HEK293 (cell line): ENCODE measurements at regions not wholly inside any gene's neighbourhood (a gene's known extent, or its start where the extent isn't known, plus 50 kb on each side); places are given as distances from the start of the nearest gene placed in this dataset.
"Not testable (repeated sequence)": the region's sequence is repeated elsewhere in the genome, so short reads cannot be mapped to it uniquely, and the experiment has no call there.

Experiments
- CTCF ChIA-PET: fragments of 350-600 bp; formaldehyde crosslinking; extraction: SDS; loops from one replicate; lab custom pipeline; 2021; ENCODE audit warnings: antibody characterized with exemption; lab: Yijun Ruan, JAX
- POLR2A ChIA-PET: fragments of 300-600 bp; formaldehyde crosslinking; extraction: SDS; loops from one replicate; lab custom pipeline; 2020; ENCODE audit warnings: antibody characterized with exemption, inconsistent platforms; lab: Yijun Ruan, JAX
- H3K27ac ChIP-seq: fragments of 200-500 bp; sonication (Bioruptor generic); 2 replicates; pipeline ENCODE4 v1.5.1; 2014; ENCODE audit warnings: low read depth, low read length, control low read depth, inconsistent platforms; ENCODE audit errors: extremely low read depth
- H3K36me3 ChIP-seq, 2 experiments: fragments of 200-500 bp in 1 of 2; sonication (Bioruptor generic) in 1 of 2; 1 replicate in 1 of 2; 2 replicates in 1 of 2; pipeline ENCODE4 v1.5.1; 2014 to 2017; ENCODE audit warnings: inconsistent platforms in 2 of 2, low read length in 2 of 2; ENCODE audit not compliant: control insufficient read depth in 2 of 2, insufficient read depth in 1 of 2
- H3K4me1 ChIP-seq: fragments of 200-500 bp; sonication (Bioruptor generic); 2 replicates; pipeline ENCODE4 v1.5.1; 2014; ENCODE audit warnings: mild to moderate bottlenecking, low read length, inconsistent platforms; ENCODE audit not compliant: control insufficient read depth, insufficient read depth
- H3K4me3 ChIP-seq: 2 replicates; pipeline ENCODE4 v1.5.1; 2011; ENCODE audit warnings: low read depth, mild to moderate bottlenecking, control low read depth, low read length, moderate library complexity
- H3K9me3 ChIP-seq: fragments of 200-500 bp; sonication (Bioruptor generic); 2 replicates; pipeline ENCODE4 v1.5.1; 2014; ENCODE audit warnings: low read depth, low read length, inconsistent platforms; ENCODE audit not compliant: control insufficient read depth, insufficient read depth
- SETDB1 ChIP-seq: IDR thresholded peaks from one replicate; pipeline ENCODE4 v1.6.1; 2017; ENCODE audit warnings: mild to moderate bottlenecking, low read length, moderate library complexity, mixed read lengths; ENCODE audit not compliant: insufficient read length
- ZBTB48 ChIP-seq: fragments of 450-650 bp; formaldehyde crosslinking; IDR thresholded peaks from 2 replicates; pipeline ENCODE4 v1.5.1; 2016; ENCODE audit warnings: missing biosample characterization, missing genetic modification characterization
- ZNF10 ChIP-seq: fragments of 450-650 bp; formaldehyde crosslinking; IDR thresholded peaks from 2 replicates; pipeline ENCODE4 v1.5.1; 2017; ENCODE audit warnings: missing biosample characterization, missing genetic modification characterization
- ZNF292 ChIP-seq: fragments of 450-650 bp; formaldehyde crosslinking; IDR thresholded peaks from 2 replicates; pipeline ENCODE4 v1.5.1; 2016; ENCODE audit warnings: low read depth, missing biosample characterization, missing genetic modification characterization, borderline replicate concordance
- ZNF311 ChIP-seq: fragments of 450-650 bp; formaldehyde crosslinking; IDR thresholded peaks from 2 replicates; pipeline ENCODE4 v1.5.1; 2017; ENCODE audit warnings: missing biosample characterization, missing genetic modification characterization, borderline replicate concordance
- ZNF529 ChIP-seq: fragments of 450-650 bp; formaldehyde crosslinking; IDR thresholded peaks from 2 replicates; pipeline ENCODE4 v1.5.1; 2017; ENCODE audit warnings: missing genetic modification characterization, missing biosample characterization; ENCODE audit not compliant: insufficient replicate concordance
- ZNF785 ChIP-seq: fragments of 450-650 bp; formaldehyde crosslinking; IDR thresholded peaks from 2 replicates; pipeline ENCODE4 v1.5.1; 2016; ENCODE audit warnings: missing biosample characterization, missing genetic modification characterization
- ZXDB ChIP-seq: fragments of 450-650 bp; formaldehyde crosslinking; IDR thresholded peaks from 2 replicates; pipeline ENCODE4 v1.5.1; 2016; ENCODE audit warnings: missing biosample characterization, missing genetic modification characterization
- TF ChIP-seq, protein P1 (sequence below): fragments of 450-650 bp; formaldehyde crosslinking; IDR thresholded peaks from 2 replicates; pipeline ENCODE4 v1.5.1; 2017; ENCODE audit warnings: missing biosample characterization, missing genetic modification characterization
- TF ChIP-seq, protein P2 (sequence below): fragments of 450-650 bp; formaldehyde crosslinking; IDR thresholded peaks from 2 replicates; pipeline ENCODE4 v1.5.1; 2017; ENCODE audit warnings: missing biosample characterization, missing genetic modification characterization

DNA sequence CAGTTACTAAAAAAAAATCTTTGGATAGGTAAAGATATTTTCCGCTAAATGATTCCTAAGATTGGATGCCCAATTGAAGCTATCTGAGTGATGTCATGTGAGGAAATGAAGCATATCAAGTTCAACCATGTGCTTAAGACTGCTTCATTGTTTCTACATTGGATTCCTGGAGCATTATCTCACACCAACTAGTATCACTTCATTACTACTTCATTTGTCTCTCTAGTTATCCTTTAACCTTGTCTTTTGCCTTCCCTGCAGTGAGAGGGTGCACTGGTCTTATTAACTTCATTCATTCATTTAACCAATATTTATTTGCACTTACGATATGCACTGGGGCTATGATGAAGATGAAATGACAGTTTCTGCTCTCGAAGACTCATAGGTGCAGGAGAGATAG lies 198.1 kb downstream of the SLC38A4 start:
- H3K4me1 ChIP-seq = no peaks in the 10 kb centered on the region
- ChIA-PET POLR2A (no interaction called here), CTCF (interaction anchor here (0.6 kb wide), 1 partner anchor 187 kb away, joined by 5 read pairs; no protein-coding TSS in a partner anchor)
- TF ChIP-seq SETDB1 = no peak
- no peak for TF ChIP-seq ZNF785 (tag by site-specific recombination)
- TF ChIP-seq, all 188 proteins: peak for 0
- H3K27ac ChIP-seq = no peak overlapping the region
- H3K9me3 ChIP-seq = no peaks in the 10 kb centered on the region
- no peaks in the 10 kb centered on the region for H3K36me3 ChIP-seq
- H3K4me3 ChIP-seq = no peak overlapping the region

DNA sequence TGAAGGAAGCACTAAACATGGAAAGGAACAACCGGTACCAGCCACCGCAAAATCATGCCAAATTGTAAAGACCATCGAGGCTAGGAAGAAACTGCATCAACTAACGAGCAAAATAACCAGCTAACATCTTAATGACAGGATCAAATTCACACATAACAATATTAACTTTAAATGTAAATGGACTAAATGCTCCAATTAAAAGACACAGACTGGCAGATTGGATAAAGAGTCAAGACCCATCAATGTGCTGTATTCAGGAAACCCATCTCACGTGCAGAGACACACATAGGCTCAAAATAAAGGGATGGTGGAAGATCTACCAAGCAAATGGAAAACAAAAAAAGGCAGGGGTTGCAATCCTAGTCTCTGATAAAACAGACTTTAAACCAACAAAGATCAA lies 206.3 kb downstream of the SLC38A4 start:
- H3K36me3 ChIP-seq, H3K4me1 ChIP-seq, H3K27ac ChIP-seq, H3K9me3 ChIP-seq, CTCF ChIA-PET, POLR2A ChIA-PET, H3K4me3 ChIP-seq: not testable (repeated sequence)

DNA sequence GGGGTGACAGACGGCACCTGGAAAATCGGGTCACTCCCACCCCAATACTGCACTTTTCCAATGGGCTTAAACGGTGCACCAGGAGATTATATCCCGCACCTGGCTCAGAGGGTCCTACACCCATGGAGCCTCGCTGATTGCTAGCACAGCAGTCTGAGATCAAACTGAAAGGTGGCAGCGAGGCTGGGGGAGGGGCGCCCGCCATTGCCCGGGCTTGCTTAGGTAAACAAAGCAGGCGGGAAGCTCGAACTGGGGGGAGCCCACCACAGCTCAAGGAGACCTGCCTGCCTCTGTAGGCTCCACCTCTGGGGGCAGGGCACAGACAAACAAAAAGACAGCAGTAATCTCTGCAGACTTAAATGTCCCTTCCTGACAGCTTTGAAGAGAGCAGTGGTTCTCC lies 208.1 kb downstream of the SLC38A4 start:
- POLR2A ChIA-PET, H3K4me3 ChIP-seq, H3K27ac ChIP-seq, H3K36me3 ChIP-seq, CTCF ChIA-PET, H3K4me1 ChIP-seq, H3K9me3 ChIP-seq: not testable (repeated sequence)

DNA sequence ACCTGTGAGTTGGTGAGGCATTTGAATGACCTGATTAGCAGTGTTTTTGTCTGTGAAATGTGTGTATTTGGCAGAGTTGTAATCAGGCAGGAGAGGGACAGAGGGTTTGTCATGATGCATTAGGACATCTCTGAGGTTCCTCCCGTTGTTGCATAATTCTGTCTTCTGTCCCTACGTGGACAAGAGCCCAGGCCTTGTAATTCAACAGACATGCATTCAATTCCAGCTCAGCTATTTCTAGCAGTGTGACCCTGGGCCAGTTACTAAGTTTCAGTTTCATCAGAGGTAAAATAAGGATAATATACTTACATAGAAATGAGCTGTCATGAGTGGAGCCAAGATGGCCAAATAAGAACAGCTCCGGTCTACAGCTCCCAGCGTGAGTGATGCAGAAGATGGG lies 208.6 kb downstream of the SLC38A4 start:
- Histone ChIP-seq H3K36me3 (no peaks in the 10 kb centered on the region), H3K27ac (no peak overlapping the region), H3K4me3 (no peak overlapping the region), H3K9me3 (no peaks in the 10 kb centered on the region), H3K4me1 (no peaks in the 10 kb centered on the region)
- no peak for TF ChIP-seq ZNF311 (tag by site-specific recombination)
- ChIA-PET CTCF (no interaction called here), POLR2A (no interaction called here)

DNA sequence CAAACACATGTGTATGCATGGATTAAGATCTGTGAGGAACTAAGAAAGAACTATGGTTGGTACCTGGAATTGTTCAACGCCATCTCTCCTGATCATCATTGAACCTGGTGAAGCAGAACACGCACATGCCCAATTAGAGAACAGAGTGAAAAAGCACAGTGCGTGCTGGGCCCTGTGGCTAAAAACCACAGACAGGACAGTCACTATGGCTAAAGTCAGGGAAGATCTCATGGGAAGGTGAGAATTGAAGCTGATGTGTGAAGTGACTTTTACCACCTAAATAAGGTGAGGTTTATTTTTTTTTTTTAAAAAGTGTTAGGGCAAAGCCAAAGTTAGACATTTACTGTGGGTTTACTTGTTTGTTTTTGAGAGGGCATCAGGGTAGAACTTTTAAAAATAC lies 215.0 kb downstream of the SLC38A4 start:
- CTCF ChIA-PET = interaction anchor here (0.7 kb wide), 1 partner anchor 179 kb away, joined by 3 read pairs; no protein-coding TSS in a partner anchor
- TF ChIP-seq ZXDB (tag by site-specific recombination) (no peak), ZBTB48 (no peak), ZNF529 (no peak), ZNF292 (tag by site-specific recombination) (no peak), ZNF10 (no peak)
- TF ChIP-seq, protein P1, sequence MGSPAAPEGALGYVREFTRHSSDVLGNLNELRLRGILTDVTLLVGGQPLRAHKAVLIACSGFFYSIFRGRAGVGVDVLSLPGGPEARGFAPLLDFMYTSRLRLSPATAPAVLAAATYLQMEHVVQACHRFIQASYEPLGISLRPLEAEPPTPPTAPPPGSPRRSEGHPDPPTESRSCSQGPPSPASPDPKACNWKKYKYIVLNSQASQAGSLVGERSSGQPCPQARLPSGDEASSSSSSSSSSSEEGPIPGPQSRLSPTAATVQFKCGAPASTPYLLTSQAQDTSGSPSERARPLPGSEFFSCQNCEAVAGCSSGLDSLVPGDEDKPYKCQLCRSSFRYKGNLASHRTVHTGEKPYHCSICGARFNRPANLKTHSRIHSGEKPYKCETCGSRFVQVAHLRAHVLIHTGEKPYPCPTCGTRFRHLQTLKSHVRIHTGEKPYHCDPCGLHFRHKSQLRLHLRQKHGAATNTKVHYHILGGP = no peak
- TF ChIP-seq, protein P2, sequence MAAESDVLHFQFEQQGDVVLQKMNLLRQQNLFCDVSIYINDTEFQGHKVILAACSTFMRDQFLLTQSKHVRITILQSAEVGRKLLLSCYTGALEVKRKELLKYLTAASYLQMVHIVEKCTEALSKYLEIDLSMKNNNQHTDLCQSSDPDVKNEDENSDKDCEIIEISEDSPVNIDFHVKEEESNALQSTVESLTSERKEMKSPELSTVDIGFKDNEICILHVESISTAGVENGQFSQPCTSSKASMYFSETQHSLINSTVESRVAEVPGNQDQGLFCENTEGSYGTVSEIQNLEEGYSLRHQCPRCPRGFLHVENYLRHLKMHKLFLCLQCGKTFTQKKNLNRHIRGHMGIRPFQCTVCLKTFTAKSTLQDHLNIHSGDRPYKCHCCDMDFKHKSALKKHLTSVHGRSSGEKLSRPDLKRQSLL = no peak
- Histone ChIP-seq H3K4me1 (no peaks in the 10 kb centered on the region), H3K9me3 (no peaks in the 10 kb centered on the region), H3K27ac (no peak overlapping the region), H3K36me3 (no peaks in the 10 kb centered on the region), H3K4me3 (no peak overlapping the region)
- POLR2A ChIA-PET = no interaction called here
